NAMALWA (cell line): ENCODE measurements at regions not wholly inside any gene's neighbourhood (a gene's known extent, or its start where the extent isn't known, plus 50 kb on each side); places are given as distances from the start of the nearest gene placed in this dataset.
"Not testable (repeated sequence)": the region's sequence is repeated elsewhere in the genome, so short reads cannot be mapped to it uniquely, and the experiment has no call there.

Experiments used
- DNase-seq: peaks from one replicate; pipeline ENCODE4 v3.0.0-alpha.2; 2015; ENCODE audit warnings: low spot score

DNA sequence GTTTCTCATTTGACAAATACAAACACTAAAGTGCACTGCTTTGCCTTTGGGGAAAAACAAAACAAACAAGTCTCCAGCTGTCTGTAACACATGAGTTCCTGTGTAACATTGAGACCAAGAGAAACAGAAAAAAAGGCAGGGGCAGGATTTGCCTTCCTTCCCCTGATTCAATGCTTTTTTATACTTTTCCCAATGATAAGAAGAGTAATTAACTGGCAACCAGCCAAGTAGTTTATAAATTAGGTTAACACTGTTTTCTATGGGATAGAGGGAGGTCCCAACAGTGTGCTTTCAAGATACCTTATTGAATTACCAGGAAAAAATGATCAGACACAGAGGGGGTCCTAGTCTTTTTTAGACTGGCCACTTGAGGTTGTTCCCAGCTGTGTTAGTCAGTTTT is 346.8 kb downstream of the TRIM36 start:
- no peak for DNase-seq

DNA sequence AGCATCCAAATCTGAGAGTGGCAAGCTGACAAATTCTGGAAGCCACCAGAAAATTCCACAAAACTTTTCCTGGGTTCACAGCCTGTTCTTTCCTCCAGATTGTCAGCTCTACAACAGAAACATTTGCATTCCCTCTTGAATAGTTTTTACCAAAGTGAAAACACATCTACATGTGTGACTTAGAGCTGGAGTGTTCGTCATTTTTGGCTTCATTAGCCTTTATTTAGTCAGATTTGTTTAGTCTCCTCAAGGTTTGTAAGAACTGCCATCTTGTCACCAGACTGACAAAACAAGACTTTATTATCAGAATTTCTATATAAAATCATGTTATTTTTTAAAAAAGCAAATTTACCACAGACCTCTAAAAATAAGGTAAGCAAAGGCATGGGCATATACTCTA is 347.3 kb downstream of the TRIM36 start:
- DNase-seq = no peak

DNA sequence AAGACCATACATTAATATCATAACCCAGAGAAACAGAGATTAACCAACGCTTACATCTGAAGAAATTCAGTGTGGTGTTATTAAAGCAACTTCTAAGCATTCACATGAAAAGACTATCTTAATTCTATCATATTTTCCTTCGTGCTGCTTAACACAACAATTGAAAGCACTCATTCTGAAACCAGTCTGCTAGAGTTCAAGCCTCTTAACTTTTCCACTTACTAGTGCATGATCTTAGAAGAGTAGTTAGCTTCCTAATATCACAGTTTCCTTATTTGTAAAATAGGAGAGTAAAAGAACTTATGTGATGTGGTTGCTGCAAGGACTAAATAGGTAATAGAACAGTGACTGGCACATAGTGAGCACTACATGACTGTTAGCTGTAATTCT is 379.3 kb downstream of the TRIM36 start:
- no peak for DNase-seq

DNA sequence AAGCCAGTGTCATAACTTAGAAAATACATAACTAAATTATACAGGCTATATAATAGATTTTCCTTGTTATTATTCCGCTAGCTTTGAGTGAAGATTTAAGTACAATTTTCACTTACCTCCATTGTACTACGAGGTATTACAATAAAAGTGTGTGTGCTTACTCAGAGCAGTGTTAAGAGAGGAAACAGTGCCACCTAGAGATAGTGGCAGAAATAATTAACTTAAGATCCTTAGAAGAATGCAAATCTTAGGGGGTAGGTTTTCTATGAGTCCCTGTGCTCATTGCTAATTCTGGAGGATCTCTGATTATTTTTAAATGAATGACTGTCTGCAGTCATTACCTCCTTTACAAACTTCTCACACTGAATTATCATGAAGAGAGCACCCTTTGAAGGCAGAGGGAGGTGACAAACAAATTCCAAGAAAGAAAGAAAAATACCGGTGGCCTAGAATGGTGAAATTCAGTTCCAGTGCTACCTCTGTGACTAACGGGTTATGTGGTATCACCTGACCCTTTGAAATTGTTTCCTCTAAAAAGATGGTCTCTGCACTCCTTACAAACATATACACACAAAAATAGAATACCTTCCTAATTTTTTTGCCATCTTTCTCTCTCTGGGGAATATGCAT is 379.8 kb downstream of the TRIM36 start:
- DNase-seq = peak; percentile 57

DNA sequence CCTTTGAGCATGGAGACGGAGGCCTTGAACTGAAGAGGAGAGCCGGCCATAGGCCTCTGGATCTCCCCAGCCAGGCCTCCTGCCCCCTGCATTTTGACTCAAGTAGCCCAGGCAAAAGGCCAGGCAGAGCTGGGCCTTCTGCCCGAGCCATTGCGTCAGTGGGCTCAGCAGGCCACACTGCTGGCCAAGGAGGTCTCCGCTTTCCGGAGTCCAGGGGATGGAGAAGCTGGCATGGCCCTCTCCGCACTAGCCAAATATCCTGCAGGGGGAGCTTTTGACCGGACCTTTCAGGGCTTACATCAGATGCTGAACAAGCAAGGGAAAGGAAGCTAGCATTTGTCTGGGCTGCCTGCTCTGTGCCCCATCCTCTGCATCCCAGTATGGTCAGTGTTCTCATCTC is 386.8 kb downstream of the TRIM36 start:
- DNase-seq = no peak

DNA sequence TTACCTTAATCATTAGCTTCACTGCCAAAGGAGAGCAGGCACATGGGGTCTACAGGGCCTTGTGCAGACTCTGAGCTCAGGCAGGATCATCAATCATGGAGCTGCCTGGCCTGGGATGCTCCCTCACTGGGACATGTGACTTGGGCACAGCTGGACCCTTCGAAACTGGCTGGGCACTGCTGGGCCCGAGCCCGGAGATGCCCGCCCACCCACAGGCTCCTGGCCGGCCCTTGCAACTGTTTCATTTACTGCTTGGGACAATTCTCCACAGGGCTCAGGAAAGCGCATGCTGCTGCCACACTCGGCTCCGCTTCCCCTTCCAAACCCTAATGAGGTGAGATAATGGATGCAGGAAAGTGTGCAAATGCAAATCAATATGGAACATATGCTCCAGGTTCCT is 387.5 kb downstream of the TRIM36 start:
- DNase-seq = no peak

DNA sequence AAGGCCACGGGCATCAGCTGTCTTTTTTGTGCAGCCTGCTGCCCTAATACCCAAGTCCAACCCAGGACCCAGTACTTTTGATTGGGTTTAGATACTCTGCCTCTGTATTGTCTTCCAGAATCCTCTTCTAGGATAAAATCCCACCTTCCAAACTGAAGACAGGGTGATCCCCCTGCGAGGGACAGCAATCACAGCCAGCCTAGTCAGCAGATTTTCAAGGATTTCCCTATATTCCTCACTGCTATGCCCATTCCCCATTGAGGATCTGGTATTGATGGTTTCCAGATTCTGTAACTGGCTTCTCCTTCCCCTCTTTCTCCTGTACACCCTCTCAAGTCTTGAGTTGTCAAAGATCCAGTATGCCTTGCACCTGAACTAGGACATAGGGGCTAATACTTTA is 389.4 kb downstream of the TRIM36 start:
- DNase-seq = no peak

DNA sequence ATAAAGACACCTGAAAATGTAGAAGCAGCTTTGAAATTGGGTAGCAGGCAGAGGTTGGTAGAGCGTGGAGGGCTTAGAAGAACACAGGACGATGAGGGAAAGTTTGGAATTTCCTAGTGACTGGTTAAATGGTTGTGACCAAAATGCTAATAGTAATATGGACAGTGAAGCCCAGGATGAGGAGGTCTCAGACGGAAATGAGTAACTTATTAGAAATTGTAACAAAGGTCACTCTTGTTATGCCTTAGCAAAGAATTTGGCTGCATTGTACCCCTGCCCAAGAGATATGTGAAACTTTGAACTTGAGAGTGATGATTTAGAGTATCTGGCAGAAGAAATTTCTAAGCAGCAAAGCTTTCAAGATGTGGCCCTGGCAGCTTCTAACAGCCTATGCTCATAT is 382.5 kb downstream of the KCNN2 start:
- DNase-seq = no peak

DNA sequence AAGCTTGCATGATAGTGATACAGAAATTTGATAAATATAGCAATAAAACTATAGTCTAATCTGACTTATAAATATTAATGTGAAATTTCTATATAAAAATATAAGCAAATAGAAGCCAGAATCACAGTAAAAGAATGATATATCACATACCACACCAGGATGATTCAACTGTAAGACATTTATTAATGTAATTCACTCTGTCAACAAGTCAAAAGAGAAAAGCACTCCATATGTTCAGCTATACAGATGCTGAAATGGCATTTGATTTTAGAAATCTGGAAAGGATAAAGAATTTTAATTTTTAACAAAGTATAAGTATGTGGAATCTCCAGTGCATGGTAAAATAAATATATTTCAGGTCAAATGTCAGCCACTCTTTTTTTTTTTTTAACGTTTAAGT is 372.4 kb downstream of the KCNN2 start:
- no peak for DNase-seq

DNA sequence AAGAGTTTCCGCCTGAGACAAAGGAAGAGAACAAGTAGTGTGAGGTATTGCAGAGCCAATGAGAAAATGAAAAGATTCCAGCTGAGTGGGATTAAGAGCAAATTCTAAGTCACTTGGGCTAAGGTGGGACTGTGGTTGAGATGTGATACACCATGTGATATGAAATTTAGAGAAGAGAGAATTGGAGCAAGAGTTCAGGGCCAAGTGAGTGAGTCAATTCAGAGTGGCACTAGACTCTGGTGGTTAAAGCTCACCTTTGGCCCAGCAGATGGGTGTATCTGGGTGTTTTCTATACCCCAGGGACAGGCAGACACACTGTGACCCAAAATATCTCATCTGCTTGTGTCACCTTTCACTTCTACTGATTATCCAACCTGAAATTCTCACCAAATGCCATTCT is 368.1 kb downstream of the KCNN2 start:
- no peak for DNase-seq

DNA sequence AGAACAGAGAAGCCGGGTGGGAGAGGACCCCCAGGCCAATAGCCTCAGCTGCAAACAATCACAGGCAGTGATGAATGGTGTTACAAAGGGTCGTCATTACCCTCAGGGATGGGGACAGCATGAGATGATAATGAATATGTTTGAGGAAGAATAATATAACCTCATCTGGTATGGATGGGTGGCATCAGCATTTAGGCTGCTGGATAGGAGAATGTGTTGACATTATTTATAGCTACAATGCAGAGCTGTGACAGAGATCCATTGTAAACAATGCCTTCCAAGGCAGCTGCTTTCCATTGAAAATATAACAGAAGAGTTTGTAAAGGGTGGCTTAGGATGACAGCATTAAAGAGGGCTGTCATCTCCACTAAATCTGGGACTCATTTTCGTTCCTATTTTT is 365.5 kb downstream of the KCNN2 start:
- no peak for DNase-seq

DNA sequence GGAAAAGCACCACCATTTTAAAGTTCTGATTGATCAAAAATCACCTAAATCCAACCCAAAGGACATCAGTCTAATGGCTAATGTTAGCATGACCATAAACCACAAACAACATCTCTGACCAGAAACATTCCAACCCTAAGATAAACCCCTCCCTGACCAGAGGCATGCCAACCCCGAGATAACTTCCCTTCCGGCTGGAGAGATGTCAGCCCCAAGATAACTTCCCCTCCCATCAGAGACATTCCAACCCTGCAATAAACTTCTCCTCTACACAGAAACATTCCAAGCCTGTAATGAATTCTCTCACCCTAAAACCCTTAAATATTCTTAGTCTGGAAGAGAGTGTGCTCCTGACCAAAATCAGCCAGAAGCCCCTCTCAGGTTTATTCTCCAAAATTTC is 364.3 kb downstream of the KCNN2 start:
- no peak for DNase-seq

DNA sequence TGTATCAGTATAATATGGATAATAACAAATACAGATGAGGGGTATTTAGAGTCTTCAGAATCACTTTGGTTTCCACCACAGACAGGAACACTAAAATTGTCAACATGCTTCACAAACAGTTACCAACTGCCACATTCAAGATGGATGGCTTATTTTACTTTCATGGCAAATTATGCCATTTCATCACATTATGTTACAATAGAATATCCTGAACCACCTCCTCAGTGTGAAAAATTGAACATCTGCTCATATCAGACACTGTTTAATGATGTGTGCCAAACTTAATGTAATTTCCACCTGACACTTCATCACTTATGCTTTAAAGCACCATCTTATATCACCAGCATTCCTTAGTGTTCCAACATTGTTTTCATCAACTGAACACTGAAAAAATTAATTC is 357.4 kb downstream of the KCNN2 start:
- no peak for DNase-seq

DNA sequence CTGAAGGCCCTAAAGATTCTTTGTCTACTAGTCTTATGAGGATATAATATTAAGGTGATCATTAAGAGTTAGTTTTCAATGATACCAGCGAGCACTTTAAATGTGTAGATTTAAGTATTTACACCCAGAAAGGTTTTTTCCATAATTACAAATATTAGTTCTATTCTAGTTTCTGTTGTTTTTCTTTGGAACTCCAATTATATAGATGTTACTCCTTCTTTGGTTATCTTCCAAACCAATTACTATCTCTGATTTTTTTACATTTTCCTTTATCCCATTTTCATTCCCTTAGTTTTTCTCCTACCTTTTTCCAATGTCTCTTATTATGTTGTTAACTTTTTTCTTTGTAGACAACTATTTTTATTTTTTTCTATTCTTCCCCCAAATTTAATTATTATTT is 355.1 kb downstream of the KCNN2 start:
- no peak for DNase-seq

DNA sequence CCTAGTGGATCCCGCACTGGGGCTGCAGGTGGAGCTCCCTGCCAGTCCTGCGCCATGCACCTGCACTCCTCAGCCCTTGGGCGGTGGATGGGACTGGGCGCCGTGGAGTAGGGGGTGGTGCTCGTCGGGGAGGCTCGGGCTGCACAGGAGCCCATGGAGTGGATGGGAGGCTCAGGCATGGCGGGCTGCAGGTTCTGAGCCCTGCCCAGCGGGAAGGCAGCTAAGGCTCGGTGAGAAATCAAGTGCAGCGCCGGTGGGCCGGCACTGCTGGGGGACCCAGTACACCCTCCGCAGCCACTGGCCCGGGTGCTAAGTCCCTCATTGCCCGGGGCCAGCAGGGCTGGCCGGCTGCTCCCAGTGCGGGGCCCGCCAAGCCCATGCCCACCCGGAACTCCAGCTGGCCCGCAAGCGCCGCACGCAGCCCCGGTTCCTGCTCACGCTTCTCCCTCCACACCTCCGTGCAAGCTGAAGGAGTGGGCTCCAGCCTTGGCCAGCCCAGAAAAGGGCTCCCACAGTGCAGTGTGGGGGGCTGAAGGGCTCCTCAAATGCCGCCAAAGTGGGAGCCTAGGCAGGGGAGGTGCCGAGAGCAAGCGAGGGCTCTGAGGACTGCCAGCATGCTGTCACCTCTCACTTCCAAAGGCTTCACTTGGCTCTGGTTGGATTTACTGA is 342.5 kb downstream of the KCNN2 start:
- DNase-seq = not testable (repeated sequence)

DNA sequence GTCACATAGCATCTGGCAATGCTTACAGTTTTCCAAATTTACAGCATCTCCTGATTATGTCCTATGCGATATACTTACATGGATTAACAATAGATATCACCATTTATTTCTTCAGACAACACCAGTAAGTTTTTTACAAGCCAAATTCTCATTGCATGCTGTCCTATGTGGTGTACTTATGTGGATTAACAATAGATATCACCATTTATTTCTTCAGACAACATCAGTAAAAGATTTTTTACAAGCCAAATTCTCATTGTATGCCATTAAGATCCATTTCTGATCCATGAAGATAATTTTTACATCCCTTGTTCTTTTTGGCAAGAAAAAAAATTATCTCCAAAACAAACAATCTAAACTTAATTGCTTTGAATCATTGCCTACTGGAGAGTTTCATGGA is 340.9 kb downstream of the KCNN2 start:
- DNase-seq = no peak

DNA sequence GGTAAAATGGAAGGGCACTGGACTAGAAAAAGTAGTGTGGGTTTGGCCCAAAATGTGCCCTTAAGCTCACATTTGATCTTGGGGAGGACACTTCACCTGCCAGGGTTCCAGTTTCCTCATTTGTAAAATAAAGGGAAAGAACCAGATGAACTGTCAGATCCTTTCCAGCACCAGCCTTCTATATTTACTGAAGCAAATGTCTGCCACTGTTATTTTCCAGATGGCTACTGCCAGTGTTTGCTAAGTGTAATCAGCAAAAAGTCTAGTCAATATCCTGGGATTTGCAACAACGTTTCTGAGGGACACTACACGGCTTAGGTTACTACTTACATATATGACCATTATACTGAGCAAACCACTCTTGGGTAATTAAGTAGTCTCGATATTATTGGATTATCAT is 340.3 kb downstream of the KCNN2 start:
- no peak for DNase-seq

DNA sequence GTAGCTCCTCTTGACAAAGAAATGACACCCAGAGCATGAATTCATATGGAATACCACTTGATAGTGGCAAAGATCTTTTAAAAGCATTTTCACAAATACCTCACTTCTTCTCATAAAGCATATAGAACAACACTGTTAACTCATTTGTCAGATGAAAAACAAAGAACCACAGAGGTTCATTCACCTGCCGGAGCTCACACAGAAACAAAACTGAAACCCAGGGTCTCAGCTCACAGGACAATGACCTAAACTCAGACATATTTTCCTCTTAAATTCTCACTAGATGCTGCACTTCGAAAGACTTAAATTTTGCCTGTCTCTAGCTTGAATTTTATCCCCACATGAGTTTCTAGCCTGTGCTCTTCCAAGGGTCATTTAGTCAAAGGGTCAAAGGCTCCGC is 339.0 kb downstream of the KCNN2 start:
- no peak for DNase-seq

DNA sequence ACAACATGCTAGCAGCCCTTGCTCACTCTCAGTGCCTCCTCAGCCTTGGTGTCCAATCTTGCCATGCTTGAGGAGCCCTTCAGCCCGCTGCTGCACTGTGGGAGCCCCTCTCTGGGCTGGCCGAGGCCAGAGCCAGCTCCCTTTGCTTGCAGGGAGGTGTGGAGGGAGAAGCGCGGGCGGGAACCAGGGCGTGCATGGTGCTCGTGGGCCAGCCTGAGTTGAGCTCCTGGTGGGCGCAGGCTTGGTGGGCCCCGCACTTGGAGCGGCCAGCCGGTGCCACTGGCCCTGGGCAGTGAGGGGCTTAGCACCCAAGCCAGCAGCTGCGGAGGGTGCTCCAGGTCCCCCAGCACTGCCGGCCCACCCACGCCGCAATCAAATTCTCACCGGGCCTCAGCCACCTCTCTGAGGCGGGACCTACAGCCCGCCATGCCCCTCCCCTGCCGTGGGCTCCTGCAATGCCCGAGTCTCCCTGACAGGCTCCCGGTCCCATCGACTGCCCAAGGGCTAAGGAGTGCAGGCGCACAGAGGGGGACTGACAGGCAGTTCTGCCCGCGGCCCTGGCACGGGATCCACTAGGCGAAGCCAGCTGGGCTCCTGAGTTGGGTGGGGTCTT is 333.5 kb downstream of the KCNN2 start:
- no peak for DNase-seq

DNA sequence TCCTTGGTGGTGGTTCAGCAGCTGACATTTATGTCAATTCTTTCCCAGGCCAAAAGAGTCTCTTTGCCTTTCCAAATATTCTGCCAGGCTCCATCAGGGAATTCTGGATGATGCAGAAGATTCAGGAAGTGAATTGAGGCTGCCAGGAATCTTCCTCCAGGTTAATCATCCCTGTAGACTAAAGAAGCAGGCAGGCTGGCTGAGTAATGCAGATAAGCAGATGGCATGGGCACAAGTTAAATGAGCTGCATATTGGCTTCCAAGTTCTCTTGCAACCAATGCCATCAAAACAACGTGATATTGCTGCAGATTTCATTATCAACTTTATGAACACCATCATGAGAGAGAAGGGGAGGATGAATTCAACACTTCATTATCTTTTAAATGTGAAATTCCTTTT is 324.5 kb downstream of the KCNN2 start:
- no peak for DNase-seq

DNA sequence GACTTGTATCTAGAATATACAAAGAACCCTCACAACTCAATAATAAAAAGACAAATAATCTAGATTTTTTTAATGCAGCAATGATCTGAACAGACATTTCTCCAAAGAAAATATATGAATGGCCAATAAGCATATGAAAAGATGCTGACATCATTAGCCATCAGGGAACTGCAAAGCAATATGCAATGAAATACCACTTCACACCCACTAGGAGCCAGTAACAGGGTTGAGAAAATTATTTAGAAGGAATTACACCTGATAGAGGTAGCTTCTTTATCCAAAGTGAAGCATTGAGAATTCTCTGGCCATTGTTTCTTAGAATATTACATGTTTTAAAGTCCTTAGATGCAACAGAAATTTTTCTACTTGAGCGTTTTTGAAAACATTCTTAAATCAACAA is 316.9 kb downstream of the KCNN2 start:
- no peak for DNase-seq

DNA sequence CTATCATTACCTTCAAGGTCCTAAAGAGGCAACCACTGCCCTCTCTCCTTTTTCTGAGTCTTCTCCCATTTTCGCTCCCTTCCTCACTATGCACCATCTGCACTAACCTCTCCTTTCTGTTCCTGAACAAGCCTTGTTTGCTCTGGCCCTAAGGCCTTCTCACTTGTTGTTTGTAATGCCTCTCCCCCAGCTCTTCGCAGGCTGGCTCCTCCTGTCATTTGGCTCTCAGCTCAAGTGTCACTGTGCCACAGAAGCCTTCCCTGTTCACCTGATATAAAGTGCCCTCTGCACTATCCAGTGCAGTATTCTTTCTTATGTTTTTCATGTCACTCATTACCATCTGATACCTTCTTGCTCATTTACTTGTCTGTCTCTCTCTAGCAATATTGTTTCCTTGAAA is 303.7 kb downstream of the KCNN2 start:
- no peak for DNase-seq

DNA sequence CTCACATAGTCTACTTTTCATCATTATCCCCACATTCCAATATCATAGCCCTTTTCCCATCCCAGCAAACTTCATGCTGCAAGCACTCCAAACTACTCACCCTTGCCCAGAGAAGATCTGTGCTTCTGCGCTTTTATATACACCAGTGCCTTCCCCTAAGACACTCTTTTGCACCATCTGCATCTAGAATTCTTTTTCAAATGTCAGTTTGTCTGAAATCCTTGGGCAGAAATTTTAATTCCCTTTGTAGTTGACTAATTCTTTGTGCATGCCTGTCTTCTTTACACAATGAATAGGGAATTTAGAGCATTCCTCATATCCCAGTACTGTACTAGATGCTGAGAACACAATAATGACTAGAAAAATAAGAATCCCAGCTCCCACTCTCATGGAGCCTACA is 298.9 kb downstream of the KCNN2 start:
- no peak for DNase-seq

DNA sequence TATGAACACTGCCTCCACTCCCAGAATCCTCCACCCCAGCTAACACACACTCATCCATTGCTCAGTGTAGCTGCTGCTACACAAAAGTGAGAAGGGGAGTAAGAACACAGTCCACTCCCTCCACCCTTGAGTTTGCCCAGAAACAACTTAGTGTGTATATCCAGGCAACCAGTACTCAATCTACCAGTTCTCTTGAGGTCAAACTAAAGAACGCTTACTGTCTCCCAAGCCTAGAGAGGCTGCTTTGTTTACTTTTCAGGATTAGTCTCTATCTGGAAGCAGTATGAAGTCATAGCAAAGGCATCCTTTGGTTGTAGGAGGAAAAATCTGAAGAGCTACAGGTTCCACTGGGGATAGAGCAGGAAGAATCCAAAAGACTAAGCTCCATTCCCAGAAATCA is 296.3 kb downstream of the KCNN2 start:
- DNase-seq = no peak
